CD4-positive, CD25-positive, alpha-beta regulatory T cell (primary cell): ENCODE measurements at regions not wholly inside any gene's neighbourhood (a gene's known extent, or its start where the extent isn't known, plus 50 kb on each side); places are given as distances from the start of the nearest gene placed in this dataset.

ENCODE experiments used
- ATAC-seq, 2 donors: fragments of 150-1000 bp; cut with Tn5 transposase; one replicate each; pipeline ENCODE4 v1.10.0; 2021; ENCODE audit warnings: low read depth in 2 of 2, moderate number of reproducible peaks in 2 of 2, moderate library complexity in 1 of 2
- DNase-seq, 3 donors: peaks; one replicate each; pipeline versions ENCODE4 v3.0.0 to v3.0.0-alpha.2; 2012 to 2022; ENCODE audit warnings: mixed read lengths in 1 of 3
- H3K27ac ChIP-seq: one replicate; pipeline ENCODE4 v1.7.0; 2013; ENCODE audit warnings: mild to moderate bottlenecking, low read length; ENCODE audit not compliant: insufficient read depth, poor library complexity, severe bottlenecking
- H3K27me3 ChIP-seq: one replicate; pipeline ENCODE4 v1.7.0; 2013; ENCODE audit warnings: low read length; ENCODE audit not compliant: control insufficient read depth, insufficient read depth
- H3K36me3 ChIP-seq: one replicate; pipeline ENCODE4 v1.7.0; 2013; ENCODE audit warnings: mild to moderate bottlenecking, low read length, moderate library complexity; ENCODE audit not compliant: control insufficient read depth, insufficient read depth
- H3K4me1 ChIP-seq: 2 replicates; pipeline ENCODE4 v1.7.0; 2013; ENCODE audit warnings: mild to moderate bottlenecking, low read length; ENCODE audit not compliant: insufficient read depth, control insufficient read depth, poor library complexity, severe bottlenecking
- H3K4me3 ChIP-seq: one replicate; pipeline ENCODE4 v1.7.0; 2013; ENCODE audit warnings: low read depth, mild to moderate bottlenecking, low read length, moderate library complexity
- H3K9me3 ChIP-seq, 2 experiments: 1 replicate in 1 of 2; 2 replicates in 1 of 2; pipeline ENCODE4 v1.7.0; 2013; ENCODE audit warnings: low read length in 2 of 2, mild to moderate bottlenecking in 1 of 2, moderate library complexity in 1 of 2; ENCODE audit not compliant: control insufficient read depth in 2 of 2
- H3K27ac Mint-ChIP-seq, 3 donors: one replicate each; pipeline ENCODE4 v1.8.0; 2020 to 2022; ENCODE audit warnings: mild to moderate bottlenecking in 3 of 3, mixed read lengths in 3 of 3, moderate library complexity in 2 of 3
- H3K27me3 Mint-ChIP-seq: one replicate; pipeline ENCODE4 v1.8.0; 2022; ENCODE audit warnings: mild to moderate bottlenecking, mixed read lengths
- H3K36me3 Mint-ChIP-seq: one replicate; pipeline ENCODE4 v1.8.0; 2020; ENCODE audit warnings: mixed read lengths
- H3K4me1 Mint-ChIP-seq, 4 donors: one replicate each; pipeline ENCODE4 v1.8.0; 2020 to 2022; ENCODE audit warnings: mixed read lengths in 4 of 4, mild to moderate bottlenecking in 1 of 4
- H3K4me3 Mint-ChIP-seq, 4 donors: one replicate each; pipeline ENCODE4 v1.8.0; 2020 to 2022; ENCODE audit warnings: mild to moderate bottlenecking in 4 of 4, mixed read lengths in 4 of 4, moderate library complexity in 3 of 4
- H3K9me3 Mint-ChIP-seq, 7 donors: one replicate each; pipeline ENCODE4 v1.8.0; 2020 to 2022; ENCODE audit warnings: mixed read lengths in 7 of 7, mild to moderate bottlenecking in 3 of 7, moderate library complexity in 2 of 7

GRCh38 chr10:60467202-60467546 is 77.5 kb upstream of the ANK3 start:
- H3K27me3 ChIP-seq: peaks cover 2% of the 10 kb centered on the region
- no peaks in the 10 kb centered on the region for H3K27me3 Mint-ChIP-seq
- no peaks in the 10 kb centered on the region for H3K4me1 ChIP-seq
- no peak overlapping the region for H3K4me3 ChIP-seq
- no peak overlapping the region for H3K27ac ChIP-seq
- DNase-seq: no peak
- no peaks in the 10 kb centered on the region for H3K4me1 Mint-ChIP-seq
- no peaks in the 10 kb centered on the region for H3K9me3 Mint-ChIP-seq
- no peak overlapping the region for H3K27ac Mint-ChIP-seq
- no peaks in the 10 kb centered on the region for H3K36me3 ChIP-seq
- no peak for ATAC-seq
- H3K36me3 Mint-ChIP-seq: no peaks in the 10 kb centered on the region
- H3K9me3 ChIP-seq: no peaks in the 10 kb centered on the region
- H3K4me3 Mint-ChIP-seq: no peak overlapping the region

DNA sequence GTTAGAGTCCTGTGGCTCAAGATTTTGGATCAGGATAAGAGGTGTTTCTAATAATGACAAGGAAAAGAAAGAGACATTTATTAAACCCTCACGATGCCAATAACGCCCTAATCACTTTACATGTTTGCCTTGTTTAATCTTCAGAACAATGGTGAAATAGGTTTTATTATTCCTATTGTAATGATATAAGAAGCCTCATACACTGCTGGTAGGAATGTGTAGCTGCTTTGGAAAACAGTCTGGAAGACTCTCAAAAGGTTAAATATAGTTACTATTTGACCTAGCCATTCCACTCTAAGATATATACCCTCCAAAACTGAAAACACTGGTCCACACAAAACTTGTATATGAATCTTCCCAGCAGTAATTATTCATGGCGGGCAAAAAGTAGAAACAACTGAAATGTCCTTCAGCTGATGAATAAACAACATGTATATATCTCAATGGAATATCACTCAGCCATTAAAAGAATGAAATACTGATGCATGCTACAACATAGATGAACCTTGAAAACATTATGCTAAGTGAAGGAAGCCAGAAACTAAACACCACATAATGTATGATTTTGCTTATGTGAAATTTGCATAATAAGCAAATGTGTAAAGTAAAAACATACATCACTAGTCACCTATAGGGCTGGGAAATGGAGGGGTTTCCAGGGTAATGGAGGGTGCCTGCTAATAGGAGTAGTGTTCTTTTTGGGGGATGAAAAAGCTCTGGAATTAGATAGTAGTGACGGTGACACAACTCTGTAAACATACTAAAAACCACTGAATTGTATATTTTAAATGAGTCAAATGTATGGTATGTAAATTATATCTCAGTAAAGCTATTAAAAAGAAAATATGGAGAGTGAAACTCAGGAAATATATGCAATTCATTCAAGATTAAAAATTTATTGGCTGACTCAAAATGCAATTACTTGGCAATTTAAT is 76.9 kb upstream of the ANK3 start:
- Mint-ChIP-seq H3K27ac (no peak overlapping the region), H3K9me3 (no peaks in the 10 kb centered on the region), H3K27me3 (no peaks in the 10 kb centered on the region), H3K36me3 (no peaks in the 10 kb centered on the region), H3K4me1 (no peaks in the 10 kb centered on the region), H3K4me3 (no peak overlapping the region)
- Histone ChIP-seq H3K9me3 (no peaks in the 10 kb centered on the region), H3K27ac (no peak overlapping the region), H3K4me1 (no peaks in the 10 kb centered on the region), H3K4me3 (no peak overlapping the region), H3K36me3 (no peaks in the 10 kb centered on the region), H3K27me3 (peaks cover 2% of the 10 kb centered on the region)
- DNase-seq (no peak), ATAC-seq (no peak)

GRCh38 chr10:60465801-60466200 is 76.1 kb upstream of the ANK3 start:
- Histone ChIP-seq H3K27me3 (no peaks in the 10 kb centered on the region), H3K4me1 (no peaks in the 10 kb centered on the region), H3K9me3 (no peaks in the 10 kb centered on the region), H3K27ac (no peak overlapping the region), H3K36me3 (no peaks in the 10 kb centered on the region), H3K4me3 (no peak overlapping the region)
- DNase-seq: no peak
- H3K4me1 Mint-ChIP-seq: no peaks in the 10 kb centered on the region
- ATAC-seq: no peak
- H3K27me3 Mint-ChIP-seq: no peaks in the 10 kb centered on the region
- H3K36me3 Mint-ChIP-seq: no peaks in the 10 kb centered on the region
- H3K27ac Mint-ChIP-seq: no peak overlapping the region
- no peaks in the 10 kb centered on the region for H3K9me3 Mint-ChIP-seq
- H3K4me3 Mint-ChIP-seq: no peak overlapping the region

GRCh38 chr10:60464659-60465058 is 75.0 kb upstream of the ANK3 start:
- no peaks in the 10 kb centered on the region for H3K4me1 ChIP-seq
- Mint-ChIP-seq H3K27me3 (no peaks in the 10 kb centered on the region), H3K9me3 (no peaks in the 10 kb centered on the region)

GRCh38 chr10:60463746-60464145 is 74.1 kb upstream of the ANK3 start:
- no peaks in the 10 kb centered on the region for H3K4me1 ChIP-seq
- H3K27me3 ChIP-seq: no peaks in the 10 kb centered on the region
- DNase-seq (no peak), ATAC-seq (no peak)
- H3K9me3 ChIP-seq: no peaks in the 10 kb centered on the region
- Mint-ChIP-seq H3K4me3 (no peak overlapping the region), H3K27ac (no peak overlapping the region), H3K9me3 (no peaks in the 10 kb centered on the region), H3K27me3 (no peaks in the 10 kb centered on the region), H3K4me1 (no peaks in the 10 kb centered on the region), H3K36me3 (no peaks in the 10 kb centered on the region)
- no peak overlapping the region for H3K27ac ChIP-seq
- no peak overlapping the region for H3K4me3 ChIP-seq
- H3K36me3 ChIP-seq: no peaks in the 10 kb centered on the region

More at GRCh38 chr10:60464659-60465058, 75.0 kb upstream of the ANK3 start:
- Mint-ChIP-seq H3K4me1 (no peaks in the 10 kb centered on the region), H3K27ac (no peak overlapping the region), H3K36me3 (no peaks in the 10 kb centered on the region), H3K4me3 (no peak overlapping the region)
- H3K9me3 ChIP-seq: no peaks in the 10 kb centered on the region
- no peak for ATAC-seq
- no peak overlapping the region for H3K27ac ChIP-seq
- no peaks in the 10 kb centered on the region for H3K27me3 ChIP-seq
- no peaks in the 10 kb centered on the region for H3K36me3 ChIP-seq
- H3K4me3 ChIP-seq: no peak overlapping the region
- DNase-seq: no peak

DNA sequence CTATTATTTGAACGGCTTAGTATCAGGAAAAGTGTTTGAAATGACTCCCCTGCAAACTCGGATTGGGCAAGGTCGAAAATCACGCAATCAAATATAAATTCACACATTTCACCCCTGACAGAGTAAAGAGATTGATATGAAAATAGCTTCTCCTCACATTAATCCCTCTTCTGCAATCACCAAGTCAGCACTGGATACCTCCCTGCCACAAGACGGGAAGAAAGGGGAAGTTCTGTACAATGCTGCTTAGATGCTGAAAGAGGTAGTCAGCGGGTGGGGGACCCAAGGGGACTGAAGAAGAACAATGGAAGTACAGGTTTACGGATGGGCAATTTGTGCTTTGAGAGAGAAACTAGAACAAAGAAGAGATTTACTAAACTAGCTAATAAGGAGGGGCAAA is 72.0 kb upstream of the ANK3 start:
- ATAC-seq (no peak), DNase-seq (no peak)
- Histone ChIP-seq H3K4me1 (no peaks in the 10 kb centered on the region), H3K36me3 (no peaks in the 10 kb centered on the region), H3K4me3 (no peak overlapping the region), H3K27ac (no peak overlapping the region), H3K27me3 (no peaks in the 10 kb centered on the region), H3K9me3 (no peaks in the 10 kb centered on the region)
- Mint-ChIP-seq H3K9me3 (no peaks in the 10 kb centered on the region), H3K27ac (no peak overlapping the region), H3K4me1 (no peaks in the 10 kb centered on the region), H3K36me3 (no peaks in the 10 kb centered on the region), H3K4me3 (no peak overlapping the region), H3K27me3 (no peaks in the 10 kb centered on the region)

- Histone ChIP-seq H3K27me3 (no peaks in the 10 kb centered on the region), H3K9me3 (no peaks in the 10 kb centered on the region), H3K36me3 (no peaks in the 10 kb centered on the region), H3K4me3 (no peak overlapping the region), H3K27ac (no peak overlapping the region), H3K4me1 (no peaks in the 10 kb centered on the region)
- no peaks in the 10 kb centered on the region for H3K4me1 Mint-ChIP-seq
- DNase-seq (no peak), ATAC-seq (no peak)
- no peaks in the 10 kb centered on the region for H3K9me3 Mint-ChIP-seq
- H3K27ac Mint-ChIP-seq: peak overlapping the region in 1 of 3 donors; percentile 33
- no peaks in the 10 kb centered on the region for H3K27me3 Mint-ChIP-seq
- H3K36me3 Mint-ChIP-seq: no peaks in the 10 kb centered on the region
- no peak overlapping the region for H3K4me3 Mint-ChIP-seq
Observed at GRCh38 chr10:60459701-60460457, 70.2 kb upstream of the ANK3 start.

DNA sequence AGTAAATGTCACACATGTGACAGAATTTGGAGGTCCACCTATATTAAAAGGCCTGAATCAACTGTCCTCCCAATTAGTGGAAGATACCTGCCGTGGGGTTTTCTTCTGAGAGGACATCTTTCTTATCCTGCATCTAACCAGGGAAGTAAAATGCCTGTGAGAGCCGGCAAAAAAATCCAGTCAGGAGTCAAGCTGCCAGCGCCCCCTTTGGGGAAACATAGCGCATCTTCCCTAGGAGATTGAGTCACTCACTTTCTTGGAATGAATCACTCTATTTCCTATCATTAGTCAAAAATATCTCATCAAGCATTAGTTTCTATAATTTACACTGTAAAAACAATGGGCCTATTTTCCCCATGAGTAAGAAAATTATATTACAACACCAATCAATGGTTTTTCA is 66.4 kb upstream of the ANK3 start:
- Mint-ChIP-seq H3K4me3 (no peak overlapping the region), H3K36me3 (no peaks in the 10 kb centered on the region), H3K4me1 (no peaks in the 10 kb centered on the region), H3K27ac (no peak overlapping the region), H3K27me3 (no peaks in the 10 kb centered on the region), H3K9me3 (no peaks in the 10 kb centered on the region)
- H3K4me3 ChIP-seq: no peak overlapping the region
- no peaks in the 10 kb centered on the region for H3K4me1 ChIP-seq
- no peak for ATAC-seq
- H3K27ac ChIP-seq: no peak overlapping the region
- no peaks in the 10 kb centered on the region for H3K9me3 ChIP-seq
- no peaks in the 10 kb centered on the region for H3K27me3 ChIP-seq
- no peaks in the 10 kb centered on the region for H3K36me3 ChIP-seq
- no peak for DNase-seq
